HEK293 (cell line): ENCODE measurements at regions not wholly inside any gene's neighbourhood (a gene's known extent, or its start where the extent isn't known, plus 50 kb on each side); places are given as distances from the start of the nearest gene placed in this dataset.

Source experiments
- GLIS1 ChIP-seq: fragments of 450-650 bp; formaldehyde crosslinking; IDR thresholded peaks from 2 replicates; pipeline ENCODE4 v1.5.1; 2016; ENCODE audit warnings: missing biosample characterization, missing genetic modification characterization
- SALL2 ChIP-seq: fragments of 450-650 bp; formaldehyde crosslinking; IDR thresholded peaks from 2 replicates; pipeline ENCODE4 v1.5.0; 2017; ENCODE audit warnings: missing biosample characterization, mild to moderate bottlenecking, missing genetic modification characterization, borderline replicate concordance
- YY1 ChIP-seq: fragments of 450-650 bp; formaldehyde crosslinking; IDR thresholded peaks from 2 replicates; pipeline ENCODE4 v1.5.1; 2018; ENCODE audit warnings: missing biosample characterization, missing genetic modification characterization
- ZFHX2 ChIP-seq: fragments of 450-650 bp; formaldehyde crosslinking; conservative IDR thresholded peaks from 2 replicates; pipeline ENCODE4 v1.5.1; 2016; ENCODE audit warnings: missing biosample characterization, missing genetic modification characterization
- ZNF621 ChIP-seq: fragments of 450-650 bp; formaldehyde crosslinking; IDR thresholded peaks from 2 replicates; pipeline ENCODE4 v1.5.1; 2017; ENCODE audit warnings: missing biosample characterization, missing genetic modification characterization
- ZNF623 ChIP-seq: fragments of 450-650 bp; formaldehyde crosslinking; IDR thresholded peaks from 2 replicates; pipeline ENCODE4 v1.5.1; 2016; ENCODE audit warnings: missing biosample characterization, missing genetic modification characterization
- ZNF629 ChIP-seq: fragments of 450-650 bp; formaldehyde crosslinking; IDR thresholded peaks from 2 replicates; pipeline ENCODE4 v1.5.1; 2017; ENCODE audit warnings: missing biosample characterization, missing genetic modification characterization
- ZNF747 ChIP-seq: fragments of 450-650 bp; formaldehyde crosslinking; IDR thresholded peaks from 2 replicates; pipeline ENCODE4 v1.5.1; 2016; ENCODE audit warnings: missing biosample characterization, missing genetic modification characterization
- TF ChIP-seq, protein P1 (sequence below): fragments of 450-650 bp; formaldehyde crosslinking; IDR thresholded peaks from 2 replicates; pipeline ENCODE4 v1.5.1; 2016; ENCODE audit warnings: missing biosample characterization, missing genetic modification characterization
- TF ChIP-seq, protein P2 (sequence below): fragments of 450-650 bp; formaldehyde crosslinking; IDR thresholded peaks from 2 replicates; pipeline ENCODE4 v1.5.1; 2016; ENCODE audit warnings: missing biosample characterization, missing genetic modification characterization, low read depth

DNA sequence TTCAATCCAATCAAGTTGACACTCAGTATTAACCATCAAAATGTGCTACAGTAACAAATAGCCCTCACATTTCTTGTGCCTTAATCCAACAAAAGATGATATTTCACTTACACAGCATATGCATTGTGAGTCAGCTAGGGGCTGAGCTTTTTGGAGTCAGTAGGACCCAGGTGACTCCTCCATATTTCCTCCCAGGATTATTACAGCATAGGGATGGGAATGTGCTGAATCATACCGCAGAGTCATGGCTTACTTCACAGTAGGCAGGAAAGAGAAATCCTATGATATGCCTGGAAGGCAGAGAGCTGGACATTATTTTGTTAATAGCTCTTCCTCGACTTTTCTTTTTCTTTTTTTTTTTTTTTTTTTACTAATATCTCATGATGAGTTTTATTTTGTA is 153.3 kb downstream of the TMEM182 start:
- TF ChIP-seq, protein P1, sequence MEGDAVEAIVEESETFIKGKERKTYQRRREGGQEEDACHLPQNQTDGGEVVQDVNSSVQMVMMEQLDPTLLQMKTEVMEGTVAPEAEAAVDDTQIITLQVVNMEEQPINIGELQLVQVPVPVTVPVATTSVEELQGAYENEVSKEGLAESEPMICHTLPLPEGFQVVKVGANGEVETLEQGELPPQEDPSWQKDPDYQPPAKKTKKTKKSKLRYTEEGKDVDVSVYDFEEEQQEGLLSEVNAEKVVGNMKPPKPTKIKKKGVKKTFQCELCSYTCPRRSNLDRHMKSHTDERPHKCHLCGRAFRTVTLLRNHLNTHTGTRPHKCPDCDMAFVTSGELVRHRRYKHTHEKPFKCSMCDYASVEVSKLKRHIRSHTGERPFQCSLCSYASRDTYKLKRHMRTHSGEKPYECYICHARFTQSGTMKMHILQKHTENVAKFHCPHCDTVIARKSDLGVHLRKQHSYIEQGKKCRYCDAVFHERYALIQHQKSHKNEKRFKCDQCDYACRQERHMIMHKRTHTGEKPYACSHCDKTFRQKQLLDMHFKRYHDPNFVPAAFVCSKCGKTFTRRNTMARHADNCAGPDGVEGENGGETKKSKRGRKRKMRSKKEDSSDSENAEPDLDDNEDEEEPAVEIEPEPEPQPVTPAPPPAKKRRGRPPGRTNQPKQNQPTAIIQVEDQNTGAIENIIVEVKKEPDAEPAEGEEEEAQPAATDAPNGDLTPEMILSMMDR (tag by site-specific recombination): no peak
- TF ChIP-seq ZNF623 (tag by site-specific recombination) (no peak), GLIS1 (tag by site-specific recombination) (no peak), ZFHX2 (tag by site-specific recombination) (no peak), SALL2 (no peak), ZNF747 (tag by site-specific recombination) (no peak), YY1 (tag by site-specific recombination) (no peak), ZNF621 (tag by site-specific recombination) (no peak), ZNF629 (no peak)
- TF ChIP-seq, protein P2, sequence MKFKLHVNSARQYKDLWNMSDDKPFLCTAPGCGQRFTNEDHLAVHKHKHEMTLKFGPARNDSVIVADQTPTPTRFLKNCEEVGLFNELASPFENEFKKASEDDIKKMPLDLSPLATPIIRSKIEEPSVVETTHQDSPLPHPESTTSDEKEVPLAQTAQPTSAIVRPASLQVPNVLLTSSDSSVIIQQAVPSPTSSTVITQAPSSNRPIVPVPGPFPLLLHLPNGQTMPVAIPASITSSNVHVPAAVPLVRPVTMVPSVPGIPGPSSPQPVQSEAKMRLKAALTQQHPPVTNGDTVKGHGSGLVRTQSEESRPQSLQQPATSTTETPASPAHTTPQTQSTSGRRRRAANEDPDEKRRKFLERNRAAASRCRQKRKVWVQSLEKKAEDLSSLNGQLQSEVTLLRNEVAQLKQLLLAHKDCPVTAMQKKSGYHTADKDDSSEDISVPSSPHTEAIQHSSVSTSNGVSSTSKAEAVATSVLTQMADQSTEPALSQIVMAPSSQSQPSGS (tag by site-specific recombination): no peak
